ENCODE measurements at regions not wholly inside any gene's neighbourhood (a gene's known extent, or its start where the extent isn't known, plus 50 kb on each side); places are given as distances from the start of the nearest gene placed in this dataset.
"Not testable (repeated sequence)": the region's sequence is repeated elsewhere in the genome, so short reads cannot be mapped to it uniquely, and the experiment has no call there.

DNA sequence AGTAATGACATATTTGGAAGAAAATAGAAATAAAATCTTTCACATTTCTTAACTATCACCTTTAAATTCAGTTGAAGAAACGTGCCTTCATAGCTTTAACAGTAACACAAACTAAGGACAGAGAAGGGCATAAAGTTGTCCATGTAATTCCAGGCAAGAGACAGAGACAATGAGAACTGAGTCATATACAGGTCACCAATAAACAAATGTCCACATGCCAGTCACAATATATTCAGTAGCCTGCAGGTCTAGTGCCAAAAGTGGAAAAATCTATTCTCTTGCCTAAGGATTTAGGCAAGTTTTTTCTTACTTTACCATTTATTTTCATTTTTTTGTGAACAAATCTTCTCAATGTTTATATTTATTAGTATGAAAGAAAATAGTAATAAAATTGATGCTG, 1711.5 kb upstream of the NUDT12 start:
- DNase-seq (ENCODE audit: low spot score in 2 of 2) (no peak), FAIRE-seq (no peak)

DNA sequence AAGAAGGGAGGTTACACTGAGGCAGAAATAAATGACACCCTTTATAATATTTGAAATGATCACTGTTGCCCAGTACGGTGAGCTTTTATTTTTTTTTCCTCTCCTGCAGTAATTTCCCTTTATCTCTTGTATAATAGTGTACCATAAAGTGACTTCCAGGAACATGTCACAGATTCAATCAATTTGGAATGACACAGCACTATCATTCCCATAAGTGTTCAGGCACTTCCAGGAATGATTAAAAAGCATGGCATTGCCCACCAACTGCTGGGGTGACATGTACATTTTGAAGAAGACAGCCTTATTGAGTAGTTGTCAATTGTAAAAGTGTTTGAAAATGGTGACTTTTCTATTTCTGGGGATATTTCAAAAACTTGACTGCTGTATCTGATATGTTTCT, 1700.9 kb upstream of the NUDT12 start:
- no peak for DNase-seq (ENCODE audit: low spot score in 2 of 2)
- no peak for FAIRE-seq

DNA sequence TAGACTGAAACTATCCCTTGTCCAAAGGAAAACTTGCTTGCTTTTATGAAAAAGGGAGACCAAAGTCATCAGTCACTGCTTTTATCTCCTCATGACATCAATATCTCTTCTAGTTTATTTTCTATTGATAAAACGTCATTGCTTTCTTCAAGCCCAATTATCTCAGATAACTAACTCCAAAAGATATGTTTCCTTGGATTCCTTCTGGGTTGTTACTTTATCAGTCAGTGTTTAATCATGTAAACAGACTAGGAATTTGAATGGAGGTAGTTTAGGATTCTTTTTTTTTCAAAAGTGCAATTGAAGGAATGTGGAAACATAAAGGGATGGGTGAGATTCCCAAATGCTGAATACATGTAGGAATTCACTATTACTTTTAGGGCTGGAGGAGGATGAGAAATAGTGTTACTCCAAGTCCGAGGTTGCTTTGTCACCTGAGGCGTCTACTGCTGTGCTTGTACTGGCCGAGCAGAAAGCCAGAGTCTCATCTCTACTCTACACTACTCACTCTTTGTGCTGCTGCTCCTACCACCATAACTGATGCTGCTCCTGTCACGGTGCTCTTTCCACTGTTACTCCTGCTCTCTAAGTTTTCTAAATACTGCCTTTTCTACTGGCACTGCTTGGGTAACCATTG, 1697.1 kb upstream of the NUDT12 start:
- FAIRE-seq (no peak), DNase-seq (ENCODE audit: low spot score in 2 of 2) (no peak)

DNA sequence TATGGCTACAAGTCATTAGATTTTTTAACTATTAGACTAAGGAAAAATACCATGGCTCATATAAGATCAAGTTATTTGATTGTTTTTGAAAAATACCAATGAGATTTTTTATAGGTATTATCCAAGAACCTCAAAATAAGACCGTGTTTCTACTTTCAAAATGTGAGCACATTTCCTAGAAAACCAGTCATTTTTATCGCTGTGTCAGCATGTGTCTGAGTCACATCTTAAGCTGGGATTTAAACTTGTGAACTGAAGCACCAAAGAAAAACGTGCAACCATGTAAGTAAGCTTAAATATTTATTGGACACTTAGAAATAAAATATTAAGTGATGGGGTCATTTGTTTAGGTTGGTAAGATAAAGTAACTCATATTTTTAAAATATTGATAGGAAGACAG, 1676.0 kb upstream of the NUDT12 start:
- DNase-seq (ENCODE audit: low spot score in 2 of 2): no peak
- FAIRE-seq: no peak

DNA sequence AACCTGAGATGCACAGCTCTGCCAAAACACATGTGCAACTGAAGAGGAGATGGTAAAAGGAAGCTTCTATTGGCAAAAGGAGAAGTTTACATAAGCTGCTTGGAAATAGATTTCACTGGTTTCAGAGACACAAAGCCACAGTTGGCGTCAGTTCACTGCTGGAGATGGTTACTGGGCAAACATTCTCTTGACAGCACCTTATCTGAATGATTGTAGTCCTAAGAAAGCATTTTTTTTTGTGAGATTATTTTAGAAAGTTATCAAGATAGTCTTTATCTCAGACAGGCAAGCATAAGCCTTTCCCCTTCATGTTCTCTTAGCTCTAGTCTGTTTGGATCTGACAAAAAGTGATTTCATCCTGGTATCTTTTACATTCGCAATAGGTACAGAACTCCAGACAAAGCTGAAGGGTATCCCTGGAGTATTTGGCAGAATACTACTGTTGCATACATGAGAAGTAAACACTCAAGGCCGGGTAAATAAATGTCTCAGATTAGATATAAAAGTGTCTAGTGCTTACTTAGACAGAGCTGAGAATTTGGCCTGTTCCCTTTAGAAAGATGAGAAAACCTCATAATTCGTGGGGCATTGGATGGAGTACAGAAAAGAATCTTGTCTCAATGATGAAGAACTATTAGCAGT, 1668.0 kb upstream of the NUDT12 start:
- FAIRE-seq (no peak), DNase-seq (ENCODE audit: low spot score in 2 of 2) (no peak)

DNA sequence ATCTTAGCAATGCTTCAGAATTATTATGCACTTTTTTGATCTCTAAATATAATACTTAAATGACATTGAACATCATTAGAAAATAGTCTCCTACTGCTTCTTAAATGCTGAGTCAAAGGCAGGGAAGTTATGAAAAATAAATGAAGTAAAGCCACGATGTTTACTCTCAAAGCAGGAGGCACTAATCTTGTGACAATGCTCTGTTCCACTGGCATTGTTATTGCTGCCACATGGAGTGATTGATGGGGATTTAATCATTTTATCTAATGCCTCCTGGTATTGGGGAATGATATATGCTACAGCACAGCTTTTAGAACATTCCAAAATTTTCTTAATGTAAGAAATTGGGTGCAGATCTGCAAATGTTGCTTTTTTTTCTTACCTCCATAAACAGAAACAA, 1655.4 kb upstream of the NUDT12 start:
- FAIRE-seq (no peak), DNase-seq (ENCODE audit: low spot score in 2 of 2) (no peak)

DNA sequence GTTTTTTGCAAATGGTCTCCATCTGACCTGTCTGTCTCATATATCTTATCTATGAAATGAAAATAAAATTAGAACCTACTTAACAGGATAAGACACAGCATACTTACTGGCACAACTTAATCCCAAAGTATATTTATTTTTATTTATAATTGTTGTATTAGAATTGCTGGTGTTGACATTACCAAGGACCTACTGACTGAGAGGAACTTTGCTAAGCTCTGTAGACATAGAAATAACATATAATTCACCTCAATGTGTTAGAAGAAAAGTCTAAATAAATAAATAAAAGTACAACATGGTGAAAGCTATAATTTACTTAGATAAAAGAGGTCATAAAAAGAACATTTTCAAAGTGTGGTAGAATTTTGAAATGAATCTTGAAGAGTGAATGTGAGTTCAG, 1650.5 kb upstream of the NUDT12 start:
- DNase-seq (ENCODE audit: low spot score in 2 of 2) (no peak), FAIRE-seq (no peak)

DNA sequence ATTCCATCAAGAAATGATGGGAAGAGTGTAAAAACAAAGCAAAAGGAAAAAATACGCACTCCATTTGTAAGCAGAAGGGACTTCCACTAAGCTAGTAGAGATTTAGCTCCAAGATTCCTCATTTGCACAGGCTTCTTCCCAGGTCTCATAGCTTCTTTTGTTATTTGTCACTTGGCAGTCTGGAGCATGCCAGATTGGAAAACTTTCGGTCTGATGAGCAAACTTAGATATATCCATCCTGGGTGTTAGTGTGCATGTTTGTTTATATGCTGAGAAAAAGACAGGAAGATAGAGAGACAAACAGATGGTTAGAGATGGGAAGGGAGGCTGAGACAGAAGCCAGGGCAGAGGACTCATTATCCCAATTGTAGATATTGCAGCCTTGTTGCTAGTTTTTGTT, 1644.5 kb upstream of the NUDT12 start:
- DNase-seq (ENCODE audit: low spot score in 2 of 2) (no peak), FAIRE-seq (no peak)

DNA sequence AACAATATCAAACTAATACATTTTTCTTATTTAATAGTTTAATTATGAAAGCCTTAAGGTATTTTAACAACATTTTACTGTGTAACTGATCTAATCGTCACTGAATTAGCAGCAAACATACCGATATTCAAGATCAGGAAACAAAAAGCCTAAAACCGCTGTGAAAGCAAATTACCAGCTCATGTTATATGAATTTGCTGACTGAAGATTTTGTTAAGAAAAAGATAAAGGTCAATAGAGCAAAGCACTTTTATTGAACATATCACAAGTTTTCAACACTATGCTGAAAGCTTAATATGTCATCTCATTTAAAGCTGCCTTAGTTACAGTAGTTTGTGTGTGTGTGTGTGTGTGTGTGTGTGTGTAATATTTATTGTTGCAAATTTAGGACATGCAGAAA, 1634.9 kb upstream of the NUDT12 start:
- no peak for DNase-seq (ENCODE audit: low spot score in 2 of 2)
- FAIRE-seq: no peak

DNA sequence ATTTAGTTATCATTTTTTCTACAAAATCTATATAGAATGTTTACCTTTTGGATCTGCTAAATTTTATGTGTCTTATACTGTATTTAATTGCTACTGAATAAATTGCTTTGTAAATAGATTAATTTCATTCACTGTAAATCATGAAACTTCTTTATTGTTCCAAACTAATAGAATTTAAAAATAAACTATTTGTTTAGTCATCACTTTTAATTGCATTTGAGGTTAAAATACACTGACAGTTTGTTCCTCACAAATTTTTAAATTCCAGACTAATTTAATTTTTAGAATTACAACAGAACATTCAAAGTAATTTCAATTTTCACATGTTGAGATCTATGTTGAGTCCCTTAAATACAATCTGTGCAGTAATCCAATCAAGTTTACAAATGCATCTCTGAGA, 1633.2 kb upstream of the NUDT12 start:
- peak; percentile 54 for FAIRE-seq
- DNase-seq (ENCODE audit: low spot score in 2 of 2): no peak

DNA sequence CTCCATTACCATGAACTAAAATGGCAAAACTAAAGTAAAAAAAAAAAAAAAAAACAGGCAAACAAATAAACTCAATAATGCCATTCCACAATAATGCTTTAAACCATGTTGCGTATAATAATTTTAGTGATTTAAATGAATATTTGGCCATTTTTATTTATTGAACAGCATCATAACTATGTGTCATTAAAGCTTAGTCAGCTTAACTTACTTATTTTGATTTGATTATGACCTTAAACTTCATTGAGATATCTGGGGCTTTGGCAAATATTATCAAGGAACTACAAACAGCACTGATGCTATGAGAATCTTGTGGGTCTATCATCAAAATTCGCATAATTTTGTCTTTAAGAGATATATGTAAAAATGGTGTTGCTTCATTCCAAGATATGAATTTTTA, 1610.3 kb upstream of the NUDT12 start:
- FAIRE-seq: no peak
- DNase-seq (ENCODE audit: low spot score in 2 of 2): no peak

DNA sequence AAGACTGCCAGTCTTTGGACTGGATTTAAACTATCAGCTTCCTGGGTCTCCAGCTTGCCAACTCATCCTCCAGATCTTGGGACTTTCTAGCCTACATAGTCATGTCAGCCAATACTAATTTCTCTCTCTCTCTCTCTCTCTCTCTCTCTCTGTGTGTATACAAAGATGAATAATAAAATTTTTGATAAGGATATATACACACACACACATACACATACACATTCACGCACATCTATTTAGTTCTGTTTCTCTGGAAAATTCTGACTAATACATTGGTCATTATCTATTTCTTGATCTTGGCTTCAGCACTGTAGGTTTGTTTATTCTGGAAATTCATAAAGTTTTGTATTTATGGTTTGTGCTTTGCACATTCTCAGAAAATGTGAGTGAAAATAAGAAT, 1606.2 kb upstream of the NUDT12 start:
- FAIRE-seq: no peak
- DNase-seq (ENCODE audit: low spot score in 2 of 2): no peak

DNA sequence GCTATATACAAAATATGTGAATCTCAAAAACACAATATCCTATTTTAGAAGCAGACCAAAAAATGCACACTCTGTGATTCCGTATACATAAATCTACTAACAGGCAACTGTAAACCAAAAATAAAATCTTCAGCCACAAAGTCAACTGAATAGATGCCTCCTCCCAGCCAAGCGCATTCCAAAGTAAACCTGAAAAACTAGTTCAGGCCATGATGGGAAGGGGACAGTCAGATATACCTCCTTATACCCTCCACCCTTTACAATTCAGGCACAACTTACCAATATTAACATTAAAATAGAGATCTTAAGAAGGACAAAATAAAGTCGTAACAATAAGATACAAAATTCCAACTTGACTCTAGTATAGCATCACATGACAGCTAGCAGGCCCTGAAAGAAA, 1604.5 kb upstream of the NUDT12 start:
- DNase-seq (ENCODE audit: low spot score in 2 of 2) (no peak), FAIRE-seq (no peak)

DNA sequence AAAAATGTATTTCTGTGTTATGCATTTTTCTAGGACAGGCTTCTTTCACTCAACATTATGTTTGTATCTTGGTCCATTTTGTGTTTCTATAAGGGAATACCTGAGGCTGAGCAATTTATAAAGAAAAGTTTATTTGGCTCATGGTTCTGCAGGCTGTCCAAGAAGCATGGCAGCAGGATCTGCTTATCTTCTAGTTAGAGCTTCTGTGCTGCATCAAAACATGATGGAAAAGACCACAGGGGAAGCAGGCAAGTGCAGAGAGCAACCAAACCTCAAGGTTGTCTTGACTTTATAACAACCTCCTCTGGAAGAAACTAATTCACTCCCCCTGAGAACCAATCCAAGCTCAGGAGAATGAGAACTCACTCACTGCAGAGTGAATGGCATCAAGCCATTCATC, 1601.0 kb upstream of the NUDT12 start:
- no peak for DNase-seq (ENCODE audit: low spot score in 2 of 2)
- FAIRE-seq: no peak

DNA sequence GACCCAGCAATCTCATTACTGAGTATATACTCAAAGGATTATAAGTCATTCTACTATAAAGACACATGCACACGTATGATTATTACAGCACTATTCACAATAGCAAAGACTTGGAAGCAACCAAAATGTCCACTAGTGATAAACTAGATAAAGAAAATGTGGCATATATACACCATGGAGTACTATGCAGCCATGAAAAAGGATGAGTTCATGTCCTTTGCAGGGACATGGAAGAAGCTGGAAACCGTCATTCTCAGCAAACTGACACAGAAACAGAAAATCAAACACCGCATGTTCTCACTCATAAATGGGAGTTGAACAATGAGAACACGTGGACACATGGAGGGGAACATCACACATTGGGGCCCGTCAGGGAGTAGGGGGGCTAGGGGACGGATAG, 1600.0 kb upstream of the NUDT12 start:
- FAIRE-seq; DNase-seq (ENCODE audit: low spot score in 2 of 2): not testable (repeated sequence)

DNA sequence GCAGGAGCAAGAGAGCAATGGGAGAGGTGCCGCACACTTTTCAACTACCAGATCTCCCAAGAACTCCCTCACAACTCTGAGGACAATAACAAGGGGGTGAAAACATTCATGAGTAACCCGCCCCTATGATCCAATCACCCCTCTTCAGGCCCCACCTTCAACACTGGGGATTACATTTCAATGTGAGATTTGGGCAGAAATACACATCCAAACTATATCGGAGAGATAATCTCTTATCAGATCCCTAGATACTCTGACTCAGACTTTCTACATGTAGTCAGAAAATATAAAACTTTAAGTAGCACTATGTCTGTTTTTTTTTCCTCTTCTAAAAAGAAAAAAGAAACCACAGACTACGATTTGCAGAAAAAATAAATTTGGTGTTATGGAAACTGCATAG, 1595.9 kb upstream of the NUDT12 start:
- DNase-seq (ENCODE audit: low spot score in 2 of 2) (no peak), FAIRE-seq (no peak)

DNA sequence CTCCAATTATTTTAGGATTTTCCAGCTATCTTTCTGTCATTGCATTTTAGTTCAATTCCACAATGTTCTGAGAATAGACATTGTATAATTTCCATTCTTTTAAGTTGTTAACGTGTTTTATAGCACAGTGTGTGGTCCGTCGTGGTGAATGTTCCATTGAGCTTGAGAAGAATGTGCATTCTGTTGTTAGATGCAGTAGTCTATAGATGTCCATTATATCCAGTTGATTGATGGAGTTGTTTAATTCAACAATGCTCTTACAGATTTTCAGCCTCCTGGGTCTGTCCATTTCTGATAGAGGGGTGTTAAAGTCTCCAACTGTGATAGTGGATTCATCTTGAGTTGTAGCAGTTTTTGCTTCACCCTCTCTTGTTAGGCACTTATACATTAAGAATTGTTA, 1587.7 kb upstream of the NUDT12 start:
- DNase-seq (ENCODE audit: low spot score in 2 of 2) (no peak), FAIRE-seq (no peak)

DNA sequence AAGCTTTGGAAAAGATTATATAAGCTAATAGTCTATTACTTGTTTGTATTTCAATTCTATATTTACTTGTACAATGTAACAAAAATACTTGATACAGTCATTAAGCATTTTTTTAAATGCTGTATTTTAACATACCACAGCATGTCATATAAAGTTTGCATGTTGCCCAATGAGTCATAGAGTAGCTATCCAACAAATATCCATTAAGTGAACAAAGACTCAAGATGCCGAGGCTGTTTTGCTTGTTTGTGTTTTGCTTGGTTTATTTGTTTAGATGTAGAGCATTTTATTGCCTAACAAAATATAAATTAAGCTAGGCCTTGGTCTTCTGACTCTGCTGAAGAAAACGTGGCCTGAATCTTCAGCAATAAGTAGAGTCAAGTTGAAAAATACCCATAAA, 1584.3 kb upstream of the NUDT12 start:
- DNase-seq (ENCODE audit: low spot score in 2 of 2): no peak
- no peak for FAIRE-seq

DNA sequence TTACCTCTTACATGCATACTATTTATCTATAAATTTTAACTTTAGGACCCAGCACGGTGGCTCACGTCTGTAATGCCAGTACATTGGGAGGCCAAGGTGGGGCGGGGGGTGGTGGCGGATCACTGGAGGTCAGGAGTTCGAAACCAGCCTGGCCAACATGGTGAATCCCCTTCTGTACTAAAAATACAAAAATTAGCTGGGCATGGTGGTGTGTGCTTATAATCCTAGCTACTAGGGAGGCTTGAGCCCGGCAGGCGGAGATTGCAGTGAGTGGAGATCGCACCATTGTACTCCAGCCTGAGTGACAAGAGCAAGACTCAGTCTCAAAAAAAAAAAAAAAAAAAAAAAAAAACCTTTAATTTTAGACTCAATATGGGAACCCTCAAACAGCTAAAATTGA, 1582.6 kb upstream of the NUDT12 start:
- DNase-seq (ENCODE audit: low spot score in 2 of 2): no peak
- no peak for FAIRE-seq

DNA sequence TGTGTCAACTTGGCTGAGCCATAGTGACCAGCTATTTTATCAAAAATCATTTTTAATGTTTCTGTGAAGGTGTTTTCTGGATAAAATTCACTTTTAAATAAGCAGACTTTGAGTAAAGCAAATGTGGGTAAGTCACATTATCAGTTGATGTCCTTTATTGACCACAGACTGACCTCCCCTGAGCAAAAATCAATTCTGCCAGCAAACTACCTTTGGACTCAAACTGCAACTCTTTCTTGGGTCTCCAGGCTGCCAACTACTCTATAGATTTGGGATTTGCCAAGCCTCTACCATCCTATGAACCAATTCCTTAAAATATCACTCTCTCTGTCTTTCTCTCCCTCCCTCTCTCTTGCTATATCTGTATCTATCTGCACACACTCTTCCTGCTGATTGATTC, 1571.7 kb upstream of the NUDT12 start:
- no peak for DNase-seq (ENCODE audit: low spot score in 2 of 2)
- FAIRE-seq: no peak

DNA sequence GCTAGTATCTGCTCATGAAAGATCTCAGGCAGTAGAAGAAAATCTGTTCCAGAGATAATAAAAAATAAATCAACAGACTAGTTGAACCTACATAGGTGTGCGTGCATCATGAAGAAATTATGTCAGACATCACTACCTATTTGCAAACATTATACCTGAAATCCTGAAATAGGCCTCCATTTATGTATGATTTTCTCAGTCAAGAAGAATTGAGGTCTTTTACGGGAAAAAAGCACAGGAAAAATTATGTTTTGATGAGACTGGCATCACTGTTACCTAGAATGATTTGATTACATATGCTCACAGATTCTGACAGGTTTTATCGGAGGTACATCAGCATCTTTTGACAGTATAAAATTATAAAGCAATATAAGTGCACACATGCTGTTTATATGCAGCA, 1570.5 kb upstream of the NUDT12 start:
- FAIRE-seq: no peak
- no peak for DNase-seq (ENCODE audit: low spot score in 2 of 2)

DNA sequence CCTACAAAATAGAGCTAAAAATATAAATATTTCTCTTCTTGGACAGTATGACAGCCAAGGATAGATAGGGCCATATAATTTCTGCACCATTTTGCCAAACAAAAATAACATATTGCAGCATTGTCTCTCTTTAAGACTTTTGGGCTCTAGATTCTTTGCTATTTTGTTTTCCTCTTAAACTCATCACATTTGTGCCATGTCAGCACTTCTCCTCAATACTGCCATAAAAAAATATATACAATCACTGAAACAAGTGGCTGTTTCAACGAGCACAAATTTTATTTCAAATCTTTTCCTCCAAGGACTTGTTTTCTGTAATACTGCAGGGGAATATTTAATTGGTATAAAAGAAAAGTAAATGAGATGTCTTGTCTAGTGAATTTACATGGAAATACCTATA, 1570.0 kb upstream of the NUDT12 start:
- FAIRE-seq: no peak
- no peak for DNase-seq (ENCODE audit: low spot score in 2 of 2)

DNA sequence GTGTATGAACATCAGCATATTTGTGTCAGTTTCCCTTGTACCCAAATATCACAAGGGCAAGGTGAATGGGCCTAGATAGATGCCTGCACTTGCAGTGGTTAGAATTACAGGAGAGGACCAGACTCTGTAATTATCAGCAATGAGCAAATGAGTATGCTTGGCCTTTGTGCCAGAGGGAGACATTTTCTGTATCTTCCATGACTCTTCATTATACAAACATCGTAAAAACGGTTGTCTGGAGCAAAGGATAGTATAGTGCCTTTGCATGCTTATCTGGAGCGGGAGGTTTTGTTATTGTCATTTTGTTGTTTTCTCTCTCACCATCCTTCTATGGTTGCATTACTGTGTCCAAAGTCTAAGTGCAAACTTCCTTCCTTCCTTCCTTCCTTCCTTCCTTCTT, 1568.5 kb upstream of the NUDT12 start:
- FAIRE-seq: no peak

More for the DNA sequence above, 1568.5 kb upstream of the NUDT12 start:
- no peak for DNase-seq (ENCODE audit: low spot score in 2 of 2)
